Activated CD4-positive, alpha-beta T cell treated with anti-CD3 and anti-CD28 coated beads, Interleukin-2, Interleukin-4, amounts not matched to agents 100 ng/mL and 50 ng/mL, durations not matched to agents 16 hours and 8 hours (primary cell): ENCODE measurements at regions not wholly inside any gene's neighbourhood (a gene's known extent, or its start where the extent isn't known, plus 50 kb on each side); places are given as distances from the start of the nearest gene placed in this dataset.
"Not testable (repeated sequence)": the region's sequence is repeated elsewhere in the genome, so short reads cannot be mapped to it uniquely, and the experiment has no call there.

Experiments
- DNase-seq: peaks from one replicate; pipeline ENCODE4 v3.0.0-alpha.2; 2020; ENCODE audit warnings: low spot score

GRCh38 chr3:107153981-107154380 lies 223.3 kb upstream of the CCDC54 start:
- no peak for DNase-seq

DNA sequence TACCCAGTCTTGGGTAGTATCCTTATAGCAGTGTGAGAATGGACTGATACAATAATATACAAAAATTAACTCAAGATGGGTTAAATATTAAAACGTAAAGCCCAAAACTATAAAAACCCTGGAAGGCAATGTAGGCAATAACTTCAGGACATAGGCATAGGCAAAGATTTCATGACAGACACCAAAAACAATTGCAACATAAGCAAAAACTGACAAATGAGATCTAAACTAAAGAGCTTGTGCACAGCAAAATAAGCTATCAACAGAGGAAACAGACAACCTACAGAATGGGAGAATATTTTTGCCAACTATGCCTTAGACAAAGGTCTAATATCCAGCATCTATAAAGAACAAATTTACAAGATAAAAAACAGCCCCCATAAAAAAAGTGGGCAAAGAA lies 204.8 kb upstream of the CCDC54 start:
- DNase-seq = no peak

DNA sequence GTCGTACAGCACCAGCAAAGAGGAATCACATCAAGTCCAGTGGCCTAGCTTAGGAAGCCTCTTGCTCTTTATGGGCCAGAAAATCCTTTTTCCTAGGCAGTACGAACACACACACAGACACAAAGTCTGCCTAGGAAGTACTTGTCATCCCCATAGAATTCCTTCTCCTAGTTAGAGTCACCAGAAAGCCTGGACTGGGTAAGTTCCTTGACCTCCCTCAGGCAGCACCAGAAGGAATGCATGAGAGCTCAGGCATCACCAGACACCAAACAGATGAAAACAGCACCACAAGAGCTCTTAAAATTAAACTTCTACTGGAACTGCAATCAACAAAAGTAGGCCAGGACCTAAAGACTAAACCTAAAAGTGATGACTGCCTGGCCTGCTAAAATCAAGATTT lies 192.9 kb upstream of the CCDC54 start:
- DNase-seq = no peak

- DNase-seq = no peak
Measured at GRCh38 chr3:107188262-107188661, 189.0 kb upstream of the CCDC54 start.

GRCh38 chr3:107189158-107189791 lies 188.0 kb upstream of the CCDC54 start:
- no peak for DNase-seq

DNA sequence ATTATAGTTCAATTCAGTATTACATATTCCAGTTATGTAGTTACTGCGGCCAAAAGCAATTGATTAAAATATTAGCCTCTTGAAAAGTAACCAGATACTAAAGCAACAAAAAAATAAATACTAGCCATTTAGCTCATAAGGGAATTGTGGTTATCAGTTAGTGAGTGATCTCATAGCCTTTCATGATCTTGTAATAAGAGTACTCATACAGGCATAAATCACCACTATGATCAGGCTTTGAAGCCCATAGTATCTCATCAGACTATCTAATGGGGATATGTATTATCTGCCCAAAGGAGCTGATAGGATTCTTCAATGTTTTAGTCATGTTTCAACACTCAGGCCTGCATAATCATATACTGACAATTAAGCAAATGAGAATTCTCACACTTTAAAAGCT lies 184.1 kb upstream of the CCDC54 start:
- DNase-seq = no peak

GRCh38 chr3:107198581-107199181 lies 178.6 kb upstream of the CCDC54 start:
- no peak for DNase-seq

DNA sequence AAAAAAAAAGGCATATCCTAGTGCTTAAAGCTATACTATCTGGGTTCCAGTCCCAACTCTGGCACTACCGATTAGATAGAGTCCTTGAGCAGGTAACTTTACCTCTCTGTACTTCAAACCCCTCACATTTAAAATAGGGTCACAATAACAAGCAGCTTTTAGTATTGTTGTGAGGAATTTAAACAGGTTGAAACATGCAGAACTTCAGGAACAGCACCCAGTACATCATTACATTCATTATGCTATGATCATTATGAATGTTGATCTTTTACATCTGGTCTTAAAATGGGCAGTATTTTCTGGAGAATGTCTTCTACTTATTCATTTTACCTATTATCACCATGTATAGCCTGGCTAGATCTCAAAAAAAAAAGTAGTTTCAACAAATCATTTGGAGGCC lies 176.1 kb upstream of the CCDC54 start:
- DNase-seq = no peak

GRCh38 chr3:107202885-107203284 lies 174.4 kb upstream of the CCDC54 start:
- not testable (repeated sequence) for DNase-seq

DNA sequence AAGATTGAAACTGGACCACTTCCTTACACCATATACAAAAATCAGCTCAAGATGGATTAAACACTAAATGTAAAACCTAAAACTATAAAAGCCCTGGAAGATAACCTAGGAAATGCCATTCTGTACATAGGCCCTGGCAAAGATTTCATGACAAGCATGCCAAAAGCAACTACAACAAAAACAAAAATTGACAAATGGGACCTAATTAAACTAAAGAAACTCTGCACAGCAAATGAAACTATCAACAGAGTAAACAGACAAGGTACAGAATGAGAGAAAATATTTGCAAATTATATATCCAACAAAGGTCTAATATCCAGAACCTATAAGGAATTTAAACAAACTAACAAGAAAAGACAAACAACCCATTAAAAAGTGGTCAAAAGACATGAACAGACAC lies 173.1 kb upstream of the CCDC54 start:
- DNase-seq = no peak

DNA sequence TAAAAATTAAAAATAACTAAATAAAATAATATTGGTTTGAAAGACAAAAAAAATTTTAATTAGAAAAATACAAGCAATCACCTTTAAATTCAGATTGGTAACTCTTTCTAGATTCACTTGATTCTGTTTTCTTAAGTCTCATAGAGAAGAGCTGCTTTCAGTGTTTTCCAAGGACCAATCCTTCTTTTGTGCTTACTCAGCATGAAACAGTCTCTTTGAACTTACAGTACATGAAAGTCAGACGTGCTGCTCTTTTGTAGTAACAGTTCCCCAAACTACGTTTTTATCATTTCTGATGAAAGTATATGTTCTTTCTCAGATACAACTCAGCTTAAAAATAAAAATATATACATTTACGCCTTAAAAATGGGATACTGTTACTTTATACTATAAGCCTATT lies 171.9 kb upstream of the CCDC54 start:
- DNase-seq = no peak

- DNase-seq = peak; percentile 42
Measured at GRCh38 chr3:107206141-107206540, 171.1 kb upstream of the CCDC54 start.

DNA sequence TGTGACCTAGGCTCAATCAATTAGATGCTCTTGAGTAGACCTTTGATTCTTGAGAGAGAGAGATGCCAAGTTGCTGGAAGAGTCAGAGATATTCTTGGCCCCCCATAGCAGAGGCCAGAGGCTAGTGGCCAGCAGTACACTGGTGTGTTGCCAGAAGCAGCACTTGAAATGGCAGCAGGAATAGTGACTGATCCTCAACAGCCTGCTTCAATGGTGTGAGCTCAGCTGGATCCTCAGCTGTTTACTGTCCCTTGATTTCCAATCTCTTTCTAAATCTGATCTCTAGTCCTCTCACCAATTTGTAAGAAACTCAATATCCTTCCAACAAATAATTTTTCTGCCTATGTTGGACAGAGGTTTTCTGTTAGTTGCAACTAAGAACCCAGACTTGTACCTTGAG lies 170.3 kb upstream of the CCDC54 start:
- DNase-seq = no peak

- DNase-seq = no peak
Measured at GRCh38 chr3:107208100-107208499, 169.1 kb upstream of the CCDC54 start.

- no peak for DNase-seq
Measured at GRCh38 chr3:107208796-107209195, 168.4 kb upstream of the CCDC54 start.

- DNase-seq = no peak
Measured at GRCh38 chr3:107209302-107209990, 167.8 kb upstream of the CCDC54 start.

- DNase-seq = no peak
Measured at GRCh38 chr3:107211608-107212007, 165.6 kb upstream of the CCDC54 start.

GRCh38 chr3:107212618-107213017 lies 164.6 kb upstream of the CCDC54 start:
- DNase-seq = peak; percentile 46

- no peak for DNase-seq
Measured at GRCh38 chr3:107213044-107213669, 164.1 kb upstream of the CCDC54 start.

- DNase-seq = no peak
Measured at GRCh38 chr3:107216229-107216628, 161.0 kb upstream of the CCDC54 start.

- no peak for DNase-seq
Measured at GRCh38 chr3:107216711-107217110, 160.5 kb upstream of the CCDC54 start.

DNA sequence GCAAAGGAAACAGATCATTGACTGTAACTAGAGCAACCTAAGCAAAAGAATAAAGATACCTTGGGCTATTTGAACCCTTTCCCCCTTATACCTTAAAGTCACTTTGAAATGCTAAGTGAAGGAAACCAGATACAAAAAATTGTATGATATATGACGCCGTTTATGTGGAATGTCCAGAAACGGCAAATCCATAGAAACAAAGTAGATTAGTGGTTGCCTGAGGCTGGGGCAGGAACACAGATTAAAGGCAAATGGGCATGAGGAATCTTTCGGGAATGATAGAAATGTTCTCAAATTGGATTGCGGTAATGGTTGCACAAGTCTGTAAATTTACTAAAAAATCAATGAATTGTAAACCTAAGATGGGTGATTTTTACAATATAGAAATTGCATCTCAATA lies 160.1 kb upstream of the CCDC54 start:
- DNase-seq = no peak

- no peak for DNase-seq
Measured at GRCh38 chr3:107218864-107219269, 158.4 kb upstream of the CCDC54 start.
